A673 (cell line): ENCODE measurements at regions not wholly inside any gene's neighbourhood (a gene's known extent, or its start where the extent isn't known, plus 50 kb on each side); places are given as distances from the start of the nearest gene placed in this dataset.

Experiments used
- CTCF ChIP-seq: fragments of 300-800, 200-600 bp; sonication (generic); conservative IDR thresholded peaks from 2 replicates; pipeline ENCODE4 v1.5.1; 2017; ENCODE audit warnings: low read depth, mild to moderate bottlenecking, antibody characterized with exemption, low read length, moderate library complexity, mixed read lengths
- EZH2 ChIP-seq: fragments of 200-600 bp; sonication (generic); IDR thresholded peaks from 2 replicates; pipeline ENCODE4 v1.6.1; 2017; ENCODE audit warnings: borderline replicate concordance, low read depth, mild to moderate bottlenecking, mixed read lengths, antibody characterized with exemption, low read length; ENCODE audit not compliant: poor library complexity, severe bottlenecking

- TF ChIP-seq CTCF, result no peak
- TF ChIP-seq EZH2, result no peak
These were observed 734.8 kb upstream of the NXPH2 start for GRCh38 chr2:139514951-139515350.
